NT2/D1 (cell line): ENCODE measurements at regions not wholly inside any gene's neighbourhood (a gene's known extent, or its start where the extent isn't known, plus 50 kb on each side); places are given as distances from the start of the nearest gene placed in this dataset.

Experiments
- DNase-seq: peaks from one replicate; pipeline ENCODE4 v3.0.0-alpha.2; 2011; ENCODE audit warnings: low read depth, low spot score
- H3K27me3 ChIP-seq: 2 replicates; pipeline ENCODE4 v1.6.0; 2011; ENCODE audit warnings: mild to moderate bottlenecking; ENCODE audit not compliant: insufficient read length, insufficient read depth
- H3K36me3 ChIP-seq: 2 replicates; pipeline ENCODE4 v1.6.1; 2011; ENCODE audit warnings: mild to moderate bottlenecking, low read length, mixed read lengths; ENCODE audit not compliant: insufficient read depth, insufficient read length
- H3K4me1 ChIP-seq: 2 replicates; pipeline ENCODE4 v1.5.1; 2011; ENCODE audit not compliant: insufficient read depth, insufficient read length
- H3K4me3 ChIP-seq: 2 replicates; pipeline ENCODE4 v1.5.1; 2011; ENCODE audit warnings: low read depth; ENCODE audit not compliant: insufficient read length
- H3K9ac ChIP-seq: 2 replicates; pipeline ENCODE4 v1.6.0; 2011; ENCODE audit warnings: low read depth; ENCODE audit not compliant: insufficient read length
- H3K9me3 ChIP-seq: 2 replicates; pipeline ENCODE4 v1.5.1; 2011; ENCODE audit warnings: mild to moderate bottlenecking, low read length; ENCODE audit not compliant: insufficient read depth
- SUZ12 ChIP-seq: IDR thresholded peaks from 2 replicates; pipeline ENCODE4 v1.6.1; 2011; ENCODE audit not compliant: insufficient read length, insufficient read depth; ENCODE audit errors: extremely low read depth
- YY1 ChIP-seq: IDR thresholded peaks from 2 replicates; pipeline ENCODE4 v1.6.1; 2011; ENCODE audit not compliant: insufficient read length, insufficient read depth
- ZNF274 ChIP-seq: IDR thresholded peaks from 2 replicates; pipeline ENCODE4 v1.6.1; 2011; ENCODE audit warnings: mild to moderate bottlenecking, low read depth, low read length

DNA sequence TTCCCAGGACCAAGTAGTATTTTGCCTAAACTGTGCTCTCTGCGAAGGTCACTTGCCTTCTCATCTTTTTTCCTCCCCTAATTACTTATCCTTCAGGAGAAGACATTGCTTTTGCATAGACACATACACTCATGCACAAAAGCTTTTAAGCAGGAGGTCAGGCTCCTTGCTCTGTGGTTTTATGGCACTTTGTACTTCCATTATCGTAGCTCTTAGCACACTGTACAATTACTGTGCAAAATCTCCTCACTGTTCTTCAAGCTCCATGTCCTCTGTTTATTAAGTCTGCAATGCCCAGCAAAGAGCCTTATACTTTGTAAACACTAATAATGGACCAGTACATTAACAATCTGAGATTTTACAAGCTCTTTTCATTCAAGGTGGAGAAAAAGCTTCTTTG lies 188.4 kb upstream of the GNPDA2 start:
- no peak overlapping the region for H3K9ac ChIP-seq
- H3K36me3 ChIP-seq: no peaks in the 10 kb centered on the region
- no peak overlapping the region for H3K4me3 ChIP-seq
- TF ChIP-seq YY1 (no peak), ZNF274 (no peak), SUZ12 (no peak)
- no peak for DNase-seq
- no peaks in the 10 kb centered on the region for H3K4me1 ChIP-seq
- no peaks in the 10 kb centered on the region for H3K27me3 ChIP-seq
- H3K9me3 ChIP-seq: no peaks in the 10 kb centered on the region

GRCh38 chr4:44914223-44914622 lies 187.9 kb upstream of the GNPDA2 start:
- no peaks in the 10 kb centered on the region for H3K27me3 ChIP-seq
- H3K4me3 ChIP-seq: no peak overlapping the region
- no peaks in the 10 kb centered on the region for H3K36me3 ChIP-seq
- no peak for DNase-seq
- no peak overlapping the region for H3K9ac ChIP-seq
- TF ChIP-seq YY1 (no peak), SUZ12 (no peak), ZNF274 (no peak)
- H3K4me1 ChIP-seq: no peaks in the 10 kb centered on the region
- H3K9me3 ChIP-seq: no peaks in the 10 kb centered on the region

GRCh38 chr4:44912980-44913379 lies 186.6 kb upstream of the GNPDA2 start:
- TF ChIP-seq YY1: no peak
- no peak for TF ChIP-seq ZNF274
- no peak for TF ChIP-seq SUZ12
- Histone ChIP-seq H3K4me1 (no peaks in the 10 kb centered on the region), H3K4me3 (no peak overlapping the region), H3K9me3 (no peaks in the 10 kb centered on the region), H3K36me3 (no peaks in the 10 kb centered on the region), H3K27me3 (no peaks in the 10 kb centered on the region), H3K9ac (no peak overlapping the region)
- DNase-seq: no peak

DNA sequence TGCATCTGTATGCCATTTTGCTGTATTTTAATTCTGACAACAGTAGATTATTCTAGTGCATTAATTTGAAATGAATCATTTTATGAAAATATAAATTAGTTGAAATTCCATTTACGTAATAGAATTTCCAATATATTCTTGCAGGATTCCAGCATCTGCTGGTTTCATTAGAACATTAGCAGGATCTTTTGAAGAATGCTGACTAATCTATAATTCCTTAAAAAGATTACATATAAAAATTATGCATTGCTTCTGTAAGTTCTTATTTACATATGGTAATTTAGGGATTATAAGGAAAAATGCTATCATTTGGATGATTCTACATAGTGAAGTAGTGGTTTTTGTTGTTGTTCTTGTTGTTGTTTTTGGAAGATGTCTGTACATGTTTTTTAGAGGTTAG lies 182.2 kb upstream of the GNPDA2 start:
- Histone ChIP-seq H3K36me3 (no peaks in the 10 kb centered on the region), H3K27me3 (no peaks in the 10 kb centered on the region), H3K4me3 (no peak overlapping the region), H3K9me3 (no peaks in the 10 kb centered on the region), H3K4me1 (no peaks in the 10 kb centered on the region), H3K9ac (no peak overlapping the region)
- TF ChIP-seq SUZ12: no peak
- TF ChIP-seq YY1: no peak
- no peak for TF ChIP-seq ZNF274
- DNase-seq: no peak

GRCh38 chr4:44872246-44872645 lies 145.9 kb upstream of the GNPDA2 start:
- Histone ChIP-seq H3K36me3 (no peaks in the 10 kb centered on the region), H3K4me3 (no peak overlapping the region), H3K9me3 (no peaks in the 10 kb centered on the region), H3K27me3 (no peaks in the 10 kb centered on the region), H3K4me1 (no peaks in the 10 kb centered on the region), H3K9ac (no peak overlapping the region)
- TF ChIP-seq SUZ12 (no peak), YY1 (no peak), ZNF274 (no peak)
- DNase-seq: no peak

DNA sequence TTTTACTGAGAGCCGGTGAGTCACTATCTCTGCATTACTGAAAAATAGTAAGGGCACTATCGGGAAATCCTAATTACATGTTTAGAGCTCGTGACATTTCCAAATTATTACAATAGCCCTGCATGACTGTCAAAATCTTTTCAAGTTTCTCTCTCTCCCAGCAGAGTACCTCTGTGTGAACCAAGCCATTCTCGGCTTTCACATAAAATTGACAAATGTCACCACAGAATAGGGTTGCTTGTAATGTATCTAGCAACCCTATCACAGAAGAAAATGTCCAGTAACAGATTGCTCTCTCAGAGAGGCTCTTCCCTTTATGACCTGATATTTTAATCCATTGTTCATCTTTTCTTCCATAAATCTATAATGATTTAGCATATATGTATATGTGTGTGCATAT lies 144.8 kb upstream of the GNPDA2 start:
- no peak overlapping the region for H3K9ac ChIP-seq
- H3K4me3 ChIP-seq: no peak overlapping the region
- TF ChIP-seq ZNF274 (no peak), YY1 (no peak), SUZ12 (no peak)
- H3K27me3 ChIP-seq: no peaks in the 10 kb centered on the region
- H3K36me3 ChIP-seq: no peaks in the 10 kb centered on the region
- no peaks in the 10 kb centered on the region for H3K4me1 ChIP-seq
- DNase-seq: no peak
- H3K9me3 ChIP-seq: no peaks in the 10 kb centered on the region

- Histone ChIP-seq H3K36me3 (no peaks in the 10 kb centered on the region), H3K4me3 (no peak overlapping the region), H3K4me1 (no peaks in the 10 kb centered on the region), H3K27me3 (no peaks in the 10 kb centered on the region), H3K9me3 (0 out of 2 replicates have a peak, but pooled peaks cover 3% of the 10 kb centered on the region), H3K9ac (no peak overlapping the region)
- TF ChIP-seq SUZ12: no peak
- TF ChIP-seq YY1: no peak
- TF ChIP-seq ZNF274: no peak
- DNase-seq: no peak
Observed at GRCh38 chr4:44869985-44870384, 143.6 kb upstream of the GNPDA2 start.

- peaks cover 9% of the 10 kb centered on the region; the same call in 1 of the 2 replicates for H3K9me3 ChIP-seq
- DNase-seq: no peak
- no peaks in the 10 kb centered on the region for H3K4me1 ChIP-seq
- no peak overlapping the region for H3K9ac ChIP-seq
- no peak overlapping the region for H3K4me3 ChIP-seq
- no peaks in the 10 kb centered on the region for H3K27me3 ChIP-seq
- no peaks in the 10 kb centered on the region for H3K36me3 ChIP-seq
- TF ChIP-seq SUZ12 (no peak), YY1 (no peak), ZNF274 (no peak)
Observed at GRCh38 chr4:44869222-44869882, 143.0 kb upstream of the GNPDA2 start.
